ENCODE measurements at regions not wholly inside any gene's neighbourhood (a gene's known extent, or its start where the extent isn't known, plus 50 kb on each side); places are given as distances from the start of the nearest gene placed in this dataset.

DNA sequence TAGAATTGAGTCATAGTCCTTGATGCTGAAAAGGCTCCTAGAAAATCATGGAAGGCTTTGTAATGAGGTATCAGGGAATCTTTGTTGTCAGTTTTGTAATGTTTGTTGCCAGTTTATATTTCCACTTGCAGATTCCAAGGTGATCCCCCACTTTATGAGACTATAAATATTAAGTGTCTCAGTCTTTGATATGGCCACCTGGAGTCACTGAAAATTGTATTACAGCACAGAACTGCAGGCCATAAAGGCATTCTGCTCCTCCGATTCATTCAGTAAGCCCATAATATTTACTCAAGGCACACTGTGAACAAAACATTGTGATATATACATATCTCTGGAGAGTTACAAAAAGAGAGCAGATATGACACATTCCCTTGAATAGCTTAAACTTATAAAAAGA is 457.8 kb upstream of the ZNF385D start:
- DNase-seq (ENCODE audit: low read depth): no peak

GRCh38 chr3:22209578-22209977 is 458.6 kb upstream of the ZNF385D start:
- no peak for DNase-seq (ENCODE audit: low read depth)

GRCh38 chr3:22210693-22211092 is 459.7 kb upstream of the ZNF385D start:
- no peak for DNase-seq (ENCODE audit: low read depth)

DNA sequence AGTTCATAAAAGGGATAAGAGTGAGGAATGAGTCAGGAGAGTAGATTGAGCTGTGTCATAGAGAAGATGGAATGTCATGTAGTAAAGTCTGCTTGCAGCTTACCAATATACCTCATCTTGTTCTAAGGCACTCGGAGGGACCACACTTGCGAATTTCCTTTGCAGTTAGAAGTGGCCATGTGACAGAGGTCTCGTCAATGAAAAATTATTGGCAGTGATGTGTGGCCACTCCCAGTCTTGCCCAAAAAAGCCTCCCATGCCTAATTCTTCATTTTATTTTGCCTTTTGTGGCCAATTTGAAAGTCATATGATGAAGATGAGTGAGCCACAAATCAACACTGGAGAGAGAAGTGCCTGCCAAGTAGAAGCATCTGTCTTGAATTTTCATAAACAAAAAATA is 465.6 kb upstream of the ZNF385D start:
- DNase-seq (ENCODE audit: low read depth): no peak

DNA sequence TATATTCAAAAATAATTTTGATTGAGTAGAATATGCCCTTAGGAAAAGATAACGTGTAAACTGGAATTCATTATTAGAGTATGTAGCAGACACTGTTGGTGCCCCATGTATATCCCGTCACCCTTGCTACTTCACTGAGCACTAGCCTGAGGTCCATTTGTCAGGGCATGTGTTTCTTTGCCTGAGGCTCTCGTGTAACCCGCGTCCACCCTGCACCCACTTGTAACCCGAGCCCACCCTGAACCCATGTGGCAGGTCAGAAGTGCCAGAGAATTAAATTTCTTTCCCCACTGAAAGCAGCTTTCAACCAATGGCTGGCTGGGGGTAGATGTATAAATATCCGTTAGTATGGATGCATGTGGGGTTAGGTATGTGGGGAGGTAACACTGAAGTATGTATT is 474.2 kb upstream of the ZNF385D start:
- no peak for DNase-seq (ENCODE audit: low read depth)

DNA sequence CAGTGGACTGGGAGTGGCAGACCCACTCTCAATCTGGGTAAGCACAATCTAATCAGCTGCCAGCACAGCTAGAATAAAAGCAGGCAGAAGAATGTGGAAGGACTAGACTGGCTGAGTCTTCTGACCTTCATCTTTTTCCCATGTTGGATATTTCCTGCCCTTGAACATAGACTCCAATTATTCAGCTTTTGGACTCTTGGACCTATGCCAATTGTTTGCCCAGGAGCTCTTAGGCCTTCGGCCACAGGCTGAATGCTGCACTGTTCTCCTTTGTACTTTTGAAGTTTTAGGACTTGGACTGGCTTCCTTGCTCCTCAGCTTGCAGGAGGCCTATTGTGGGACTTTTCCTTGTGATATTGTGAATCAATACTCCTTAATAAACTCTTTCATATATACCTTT is 477.7 kb upstream of the ZNF385D start:
- DNase-seq (ENCODE audit: low read depth): no peak

DNA sequence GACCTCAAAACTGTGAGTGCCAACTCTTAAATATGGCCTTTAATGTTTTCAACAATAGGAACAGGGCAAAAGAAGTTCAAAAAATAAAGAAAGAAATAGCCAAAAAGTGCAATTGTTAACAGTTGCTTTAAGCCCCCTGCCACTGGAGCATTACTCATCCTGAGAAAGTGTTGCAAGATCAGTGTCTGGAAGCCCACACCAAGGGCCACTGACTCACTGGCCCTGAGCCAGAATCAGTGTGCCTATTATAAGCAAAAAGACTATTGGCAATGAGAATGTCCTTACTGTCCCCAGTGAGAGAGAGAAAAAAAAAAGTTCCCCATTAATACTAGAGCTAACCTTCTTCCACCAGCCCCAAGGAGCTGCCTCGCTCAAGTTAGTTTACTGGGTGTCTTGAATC is 480.1 kb upstream of the ZNF385D start:
- DNase-seq (ENCODE audit: low read depth): no peak

- no peak for DNase-seq (ENCODE audit: low read depth)
Measured at GRCh38 chr3:22236490-22237270, 485.7 kb upstream of the ZNF385D start.

DNA sequence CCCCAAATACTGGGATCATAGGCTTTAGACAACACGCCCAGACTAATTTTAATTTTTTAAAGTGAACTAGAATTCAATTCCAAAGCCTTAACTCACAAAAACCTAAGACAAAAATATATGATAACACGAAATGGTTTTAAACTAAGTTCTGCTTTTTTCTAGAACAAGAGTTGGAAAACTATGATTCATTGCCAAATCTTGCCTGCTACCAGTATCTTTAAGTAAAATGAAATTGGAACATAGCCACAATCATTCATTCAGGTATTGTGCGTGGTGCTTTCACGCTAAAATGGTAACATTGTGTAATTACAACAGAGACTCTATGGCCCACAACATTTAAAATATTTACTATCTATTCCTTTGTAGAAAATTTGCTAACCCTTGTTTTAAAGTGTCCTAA is 488.0 kb upstream of the ZNF385D start:
- no peak for DNase-seq (ENCODE audit: low read depth)

DNA sequence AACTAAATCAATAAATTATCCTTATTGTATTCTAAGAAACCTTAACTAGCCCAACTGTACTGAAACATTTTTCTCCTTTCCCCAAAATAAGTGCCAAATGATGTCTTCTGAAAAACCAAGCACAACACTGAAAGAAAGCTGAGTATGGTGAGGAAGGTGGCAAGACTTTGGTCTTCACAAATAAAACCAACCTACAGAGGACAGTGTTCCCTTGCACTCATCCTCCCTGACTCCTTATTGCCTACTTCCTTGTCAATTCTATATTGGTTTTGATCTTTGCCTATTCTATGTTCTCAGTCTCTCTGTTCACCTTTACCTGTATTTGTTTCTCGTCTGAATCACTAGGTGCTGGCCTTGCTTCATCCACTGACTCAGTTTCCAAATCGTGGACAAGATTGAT is 490.1 kb upstream of the ZNF385D start:
- DNase-seq (ENCODE audit: low read depth): no peak

- peak; percentile 61 for DNase-seq (ENCODE audit: low read depth)
Measured at GRCh38 chr3:22244761-22245521, 493.9 kb upstream of the ZNF385D start.

- peak; percentile 13 for DNase-seq (ENCODE audit: low read depth)
Measured at GRCh38 chr3:22245811-22246583, 495.0 kb upstream of the ZNF385D start.

- no peak for DNase-seq (ENCODE audit: low read depth)
Measured at GRCh38 chr3:22249658-22250057, 498.6 kb upstream of the ZNF385D start.

GRCh38 chr3:22257252-22257651 is 506.2 kb upstream of the ZNF385D start:
- no peak for DNase-seq (ENCODE audit: low read depth)

- DNase-seq (ENCODE audit: low read depth): no peak
Measured at GRCh38 chr3:22262386-22262785, 511.4 kb upstream of the ZNF385D start.

- DNase-seq (ENCODE audit: low read depth): no peak
Measured at GRCh38 chr3:22263042-22263441, 512.0 kb upstream of the ZNF385D start.

DNA sequence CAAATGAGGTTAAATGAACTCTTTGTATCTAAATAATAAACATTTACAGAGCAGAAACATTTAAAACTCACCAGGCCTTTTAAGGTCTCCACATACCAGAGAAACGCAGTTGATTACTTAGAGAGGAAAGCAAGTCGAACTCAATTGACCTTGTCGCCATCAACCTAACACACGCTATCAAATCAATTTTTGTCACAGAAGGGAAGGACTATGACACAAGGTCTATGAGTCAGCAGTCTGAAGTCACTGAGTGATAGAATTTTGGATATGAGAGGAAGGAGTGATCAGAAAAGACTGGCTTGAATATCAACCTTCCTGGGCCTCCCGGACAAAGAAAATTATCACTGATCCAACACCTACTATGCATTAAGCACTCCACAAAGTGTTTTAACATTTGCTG is 514.4 kb upstream of the ZNF385D start:
- DNase-seq (ENCODE audit: low read depth): no peak

- DNase-seq (ENCODE audit: low read depth): no peak
Measured at GRCh38 chr3:22269831-22270230, 518.8 kb upstream of the ZNF385D start.

DNA sequence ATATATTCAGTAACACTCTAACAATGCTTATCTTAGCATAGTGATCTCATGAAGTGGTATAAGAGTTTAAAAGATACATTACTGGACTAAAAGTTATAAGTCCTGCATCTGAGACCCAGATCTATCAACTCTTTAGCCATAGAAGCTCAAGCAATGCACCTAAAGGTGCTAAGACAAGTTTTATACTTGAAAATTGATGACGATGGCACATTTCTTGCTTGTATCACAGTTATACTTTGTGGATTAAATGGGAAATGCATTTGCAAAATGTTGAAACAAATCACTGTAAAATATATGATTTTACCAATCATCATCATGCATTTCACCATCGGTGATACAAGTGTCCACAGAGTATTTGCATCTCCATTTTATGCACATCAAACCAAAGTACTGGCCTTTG is 525.3 kb upstream of the ZNF385D start:
- no peak for DNase-seq (ENCODE audit: low read depth)

- DNase-seq (ENCODE audit: low read depth): no peak
Measured at GRCh38 chr3:22284559-22284958, 533.5 kb upstream of the ZNF385D start.

DNA sequence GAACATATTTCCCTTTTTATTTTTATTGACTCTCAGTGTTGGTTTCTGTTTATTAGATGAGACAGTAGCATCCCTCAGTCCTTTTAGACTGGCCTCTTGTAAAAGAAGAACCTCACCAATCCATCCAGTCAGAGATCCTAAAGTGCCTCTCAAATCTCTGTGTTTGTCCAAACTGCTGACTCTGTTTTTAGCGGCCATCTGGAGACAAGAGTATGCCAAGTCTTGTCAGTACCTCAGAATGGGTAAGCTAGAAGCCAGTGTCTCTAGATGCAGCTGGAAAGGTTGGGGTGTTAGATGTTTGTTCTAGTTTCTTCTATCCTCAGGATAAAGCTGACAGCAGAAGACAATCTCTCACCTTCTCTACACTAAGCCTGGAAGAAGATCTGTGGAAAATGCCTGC is 537.7 kb upstream of the ZNF385D start:
- no peak for DNase-seq (ENCODE audit: low read depth)

GRCh38 chr3:22292681-22293080 is 541.7 kb upstream of the ZNF385D start:
- DNase-seq (ENCODE audit: low read depth): no peak
